Gastrocnemius medialis (tissue), 4 donors: ENCODE measurements at regions not wholly inside any gene's neighbourhood (a gene's known extent, or its start where the extent isn't known, plus 50 kb on each side); places are given as distances from the start of the nearest gene placed in this dataset.

Experiments
- ATAC-seq, 2 donors: fragments of 150-250 bp; one replicate each; pipeline ENCODE4 v1.9.1; 2016
- DNase-seq, 2 donors: peaks; one replicate each; pipeline ENCODE4 v3.0.0-alpha.2; 2019
- H3K27ac ChIP-seq, 4 donors: fragments of 200-600 bp; sonication (generic); 1 replicate in 1 of 4; 2 replicates in 3 of 4; pipeline ENCODE4 v1.5.1; 2016 to 2018; ENCODE audit warnings: mild to moderate bottlenecking in 2 of 4, moderate library complexity in 1 of 4
- H3K27me3 ChIP-seq, 3 donors: fragments of 200-600 bp; sonication (generic) in 2 of 3; 1 replicate in 1 of 3; 2 replicates in 2 of 3; pipeline versions ENCODE4 v1.5.1 to v1.6.0; 2016 to 2019; ENCODE audit warnings: mild to moderate bottlenecking in 1 of 3, moderate library complexity in 1 of 3
- H3K36me3 ChIP-seq, 2 donors: fragments of 200-600 bp; sonication (generic) in 1 of 2; one replicate each; pipeline ENCODE4 v1.5.1; 2017 to 2018
- H3K4me1 ChIP-seq, 2 donors: fragments of 200-600 bp; sonication (generic) in 1 of 2; one replicate each; pipeline ENCODE4 v1.5.1; 2016 to 2017; ENCODE audit warnings: mild to moderate bottlenecking in 2 of 2
- H3K4me3 ChIP-seq, 4 donors: fragments of 200-600 bp; sonication (generic) in 3 of 4; 1 replicate in 1 of 4; 2 replicates in 3 of 4; pipeline ENCODE4 v1.5.1; 2016 to 2019; ENCODE audit warnings: mild to moderate bottlenecking in 2 of 4
- H3K9me3 ChIP-seq, 3 donors: fragments of 200-600 bp; sonication (generic) in 2 of 3; 1 replicate in 1 of 3; 2 replicates in 2 of 3; pipeline ENCODE4 v1.5.1; 2016 to 2019
- CTCF ChIP-seq, 5 experiments: fragments of 450-650 bp in 3 of 5; fragments of 200-600 bp in 2 of 5; sonication (generic) in 2 of 5; IDR thresholded peaks in 4 of 5; conservative IDR thresholded peaks in 1 of 5; 1 replicate in 4 of 5; 2 replicates in 1 of 5; pipeline ENCODE4 v1.5.1; 2016 to 2019; ENCODE audit warnings: antibody characterized with exemption in 5 of 5, mild to moderate bottlenecking in 3 of 5, moderate library complexity in 3 of 5
- POLR2A ChIP-seq, 2 donors: fragments of 450-650 bp; IDR thresholded peaks; one replicate each; pipeline ENCODE4 v1.6.1; 2017; ENCODE audit warnings: antibody characterized with exemption in 2 of 2, mild to moderate bottlenecking in 2 of 2, moderate library complexity in 2 of 2
- in situ Hi-C, 4 donors: fragments of 200-750 bp; cut with MboI; loops; one replicate each; pipeline versions ENCODE4 v1.15.0 to v1.8.0; 2017; ENCODE audit warnings: low sequenced_read_pairs in 4 of 4
- intact Hi-C: fragments of 100-400 bp; cut with DNase I; formaldehyde crosslinking; loops from one replicate; pipeline ENCODE4 v1.15.1; 2023; ENCODE audit warnings: low total_unique reads

DNA sequence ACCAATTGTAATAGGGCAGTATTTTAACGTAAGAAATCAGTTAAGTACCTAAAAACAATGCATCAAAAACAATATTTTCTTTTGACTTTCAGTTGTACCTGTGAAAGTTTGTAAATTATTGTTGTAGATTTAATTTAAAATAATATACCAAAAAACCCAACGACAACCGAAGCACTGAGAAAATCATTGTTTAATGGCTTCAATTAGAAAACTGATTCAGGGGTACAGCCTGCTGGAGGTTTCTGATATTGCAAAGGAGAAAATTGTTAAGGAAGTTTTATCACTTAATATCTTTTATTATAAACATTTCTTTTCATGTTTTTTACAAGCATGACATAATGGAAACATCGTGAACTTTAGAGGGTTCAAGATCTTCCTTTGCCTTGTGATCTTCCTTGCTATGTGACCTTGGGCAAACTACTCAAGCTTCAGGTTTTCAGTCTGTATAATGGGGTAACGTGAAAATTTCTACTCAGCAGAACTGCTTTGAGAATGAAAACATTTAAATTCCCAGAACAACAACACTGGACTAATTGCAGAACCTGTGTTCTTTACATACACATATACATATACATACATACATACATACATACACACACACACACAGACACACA is 76.3 kb upstream of the GLS start:
- intact Hi-C loops: no loop called here
- Histone ChIP-seq H3K9me3 (no peaks in the 10 kb centered on the region), H3K27me3 (no peaks in the 10 kb centered on the region), H3K4me1 (no peaks in the 10 kb centered on the region), H3K27ac (no peak overlapping the region), H3K4me3 (no peak overlapping the region), H3K36me3 (no peaks in the 10 kb centered on the region)
- ATAC-seq: no peak
- in situ Hi-C loops: loop anchor here in 1 of 4 donors (25.0 kb wide), 1 partner anchor 717 kb away; no protein-coding TSS in a partner anchor
- TF ChIP-seq POLR2A (IDR thresholded peaks at IDR 0.05) (no peak), CTCF (IDR thresholded peaks at IDR 0.05 in 4 of 5, conservative IDR thresholded peaks at IDR 0.05 in 1 of 5) (peak; percentile 29 to 56 (median 45))
- no peak for DNase-seq

GRCh38 chr2:190805126-190805525 is 75.5 kb upstream of the GLS start:
- no peaks in the 10 kb centered on the region for H3K36me3 ChIP-seq
- no peaks in the 10 kb centered on the region for H3K9me3 ChIP-seq
- DNase-seq (no peak), ATAC-seq (no peak)
- H3K27me3 ChIP-seq: no peaks in the 10 kb centered on the region
- TF ChIP-seq POLR2A (IDR thresholded peaks at IDR 0.05) (no peak), CTCF (IDR thresholded peaks at IDR 0.05 in 4 of 5, conservative IDR thresholded peaks at IDR 0.05 in 1 of 5) (no peak)
- intact Hi-C loops: no loop called here
- no peaks in the 10 kb centered on the region for H3K4me1 ChIP-seq
- H3K27ac ChIP-seq: no peak overlapping the region
- no peak overlapping the region for H3K4me3 ChIP-seq
- in situ Hi-C loops: loop anchor here in 1 of 4 donors (25.0 kb wide), 1 partner anchor 718 kb away; no protein-coding TSS in a partner anchor

- intact Hi-C loops (no loop called here), in situ Hi-C loops (loop anchor here in 1 of 4 donors (25.0 kb wide), 1 partner anchor 719 kb away; no protein-coding TSS in a partner anchor)
- H3K9me3 ChIP-seq: no peaks in the 10 kb centered on the region
Observed at GRCh38 chr2:190805843-190806242, 74.8 kb upstream of the GLS start.

GRCh38 chr2:190807886-190808285 is 72.7 kb upstream of the GLS start:
- TF ChIP-seq CTCF (IDR thresholded peaks at IDR 0.05 in 4 of 5, conservative IDR thresholded peaks at IDR 0.05 in 1 of 5) (no peak), POLR2A (IDR thresholded peaks at IDR 0.05) (no peak)
- no peak for ATAC-seq

More at GRCh38 chr2:190805843-190806242, 74.8 kb upstream of the GLS start:
- no peaks in the 10 kb centered on the region for H3K27me3 ChIP-seq
- H3K4me1 ChIP-seq: no peaks in the 10 kb centered on the region
- DNase-seq (no peak), ATAC-seq (no peak)
- H3K27ac ChIP-seq: no peak overlapping the region
- no peaks in the 10 kb centered on the region for H3K36me3 ChIP-seq
- TF ChIP-seq POLR2A (IDR thresholded peaks at IDR 0.05): no peak
- H3K4me3 ChIP-seq: no peak overlapping the region

DNA sequence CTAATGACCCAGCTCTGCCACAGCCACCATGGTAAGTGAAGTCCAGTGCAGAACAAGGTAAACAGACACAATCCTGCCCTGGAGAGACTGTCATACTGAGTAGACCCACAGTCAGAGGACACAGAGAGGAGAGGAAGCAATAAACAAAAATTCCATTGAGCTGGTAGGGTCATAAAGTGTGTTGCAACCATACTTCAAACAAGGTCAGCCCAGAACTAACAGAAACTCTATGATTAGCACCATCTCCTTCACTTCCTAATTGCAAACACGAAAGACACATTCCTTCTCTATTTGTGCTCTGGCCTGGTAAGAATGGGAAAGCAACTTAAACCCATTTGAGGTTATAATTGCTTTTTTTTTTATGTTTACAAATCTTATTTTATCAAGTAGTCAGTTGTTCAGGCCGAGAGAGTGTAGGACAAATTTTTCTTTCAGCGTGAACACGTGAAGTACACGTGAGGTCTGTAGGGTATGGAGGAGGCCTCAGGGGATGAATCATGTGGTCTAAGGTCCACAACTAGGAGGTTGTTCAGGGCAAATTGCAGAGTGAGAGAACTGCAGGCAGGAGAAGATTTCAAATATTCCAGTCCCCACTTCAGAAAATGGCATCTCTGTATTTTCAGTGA is 71.4 kb upstream of the GLS start:
- intact Hi-C loops (no loop called here), in situ Hi-C loops (loop anchor here in 1 of 4 donors (25.0 kb wide), 1 partner anchor 722 kb away; no protein-coding TSS in a partner anchor)
- H3K4me3 ChIP-seq: no peak overlapping the region
- H3K4me1 ChIP-seq: no peaks in the 10 kb centered on the region
- DNase-seq (no peak), ATAC-seq (no peak)
- H3K9me3 ChIP-seq: no peaks in the 10 kb centered on the region
- no peaks in the 10 kb centered on the region for H3K36me3 ChIP-seq
- H3K27ac ChIP-seq: no peak overlapping the region
- no peaks in the 10 kb centered on the region for H3K27me3 ChIP-seq
- TF ChIP-seq CTCF (IDR thresholded peaks at IDR 0.05 in 4 of 5, conservative IDR thresholded peaks at IDR 0.05 in 1 of 5) (no peak), POLR2A (IDR thresholded peaks at IDR 0.05) (no peak)

More at GRCh38 chr2:190807886-190808285, 72.7 kb upstream of the GLS start:
- DNase-seq: no peak
- in situ Hi-C loops: loop anchor here in 1 of 4 donors (25.0 kb wide), 1 partner anchor 721 kb away; no protein-coding TSS in a partner anchor
- no peaks in the 10 kb centered on the region for H3K4me1 ChIP-seq
- H3K27me3 ChIP-seq: no peaks in the 10 kb centered on the region
- no peaks in the 10 kb centered on the region for H3K9me3 ChIP-seq
- intact Hi-C loops: no loop called here
- no peak overlapping the region for H3K27ac ChIP-seq
- no peaks in the 10 kb centered on the region for H3K36me3 ChIP-seq
- no peak overlapping the region for H3K4me3 ChIP-seq
